SU-DHL-6 (cell line): ENCODE measurements at regions not wholly inside any gene's neighbourhood (a gene's known extent, or its start where the extent isn't known, plus 50 kb on each side); places are given as distances from the start of the nearest gene placed in this dataset.

ENCODE experiments used
- CTCF ChIP-seq: fragments of 200-600 bp; sonication (generic); IDR thresholded peaks from one replicate; pipeline ENCODE4 v1.5.1; 2017; ENCODE audit warnings: antibody characterized with exemption, mild to moderate bottlenecking, low read length, moderate library complexity; ENCODE audit not compliant: insufficient read depth, poor library complexity, severe bottlenecking
- EZH2phosphoT487 ChIP-seq: fragments of 200-600 bp; sonication (generic), shearing (Covaris generic); conservative IDR thresholded peaks from 2 replicates; pipeline ENCODE4 v1.6.1; 2018; ENCODE audit warnings: mild to moderate bottlenecking, antibody characterized with exemption, low read length, moderate library complexity, mixed read lengths

- TF ChIP-seq CTCF (no peak), EZH2phosphoT487 (no peak)
These were observed 58.5 kb upstream of the RAP2B start for GRCh38 chr3:153103406-153103945.
